CD4-positive, alpha-beta T cell treated with Interleukin-21 for 1 hour (primary cell): ENCODE measurements at regions not wholly inside any gene's neighbourhood (a gene's known extent, or its start where the extent isn't known, plus 50 kb on each side); places are given as distances from the start of the nearest gene placed in this dataset.
"Not testable (repeated sequence)": the region's sequence is repeated elsewhere in the genome, so short reads cannot be mapped to it uniquely, and the experiment has no call there.

Experiments
- DNase-seq: peaks from one replicate; pipeline ENCODE4 v3.0.0-alpha.2; 2020

GRCh38 chr21:14677013-14677412, 130.9 kb upstream of the SAMSN1 start:
- DNase-seq, result no peak

- peak; percentile 69 for DNase-seq
Measured at GRCh38 chr21:14675774-14676530, 129.8 kb upstream of the SAMSN1 start.

- DNase-seq, result no peak
Measured at GRCh38 chr21:14673649-14674048, 127.5 kb upstream of the SAMSN1 start.

GRCh38 chr21:14672466-14672865, 126.4 kb upstream of the SAMSN1 start:
- DNase-seq, result no peak

GRCh38 chr21:14670409-14670808, 124.3 kb upstream of the SAMSN1 start:
- no peak for DNase-seq

GRCh38 chr21:14669092-14669491, 123.0 kb upstream of the SAMSN1 start:
- not testable (repeated sequence) for DNase-seq

GRCh38 chr21:14657241-14658008, 111.3 kb upstream of the SAMSN1 start:
- DNase-seq, result no peak

- DNase-seq, result no peak
Measured at GRCh38 chr21:14646893-14647292, 100.8 kb upstream of the SAMSN1 start.

GRCh38 chr21:14645702-14646101, 99.6 kb upstream of the SAMSN1 start:
- DNase-seq, result no peak

- no peak for DNase-seq
Measured at GRCh38 chr21:14632359-14632758, 86.2 kb upstream of the SAMSN1 start.

GRCh38 chr21:14630556-14631069, 84.5 kb upstream of the SAMSN1 start:
- DNase-seq, result peak; percentile 42

- no peak for DNase-seq
Measured at GRCh38 chr21:14629461-14629860, 83.3 kb upstream of the SAMSN1 start.

- DNase-seq, result not testable (repeated sequence)
Measured at GRCh38 chr21:14623079-14623478, 77.0 kb upstream of the SAMSN1 start.

GRCh38 chr21:14620152-14620551, 74.0 kb upstream of the SAMSN1 start:
- DNase-seq, result no peak

- no peak for DNase-seq
Measured at GRCh38 chr21:14617871-14618270, 71.8 kb upstream of the SAMSN1 start.

GRCh38 chr21:14617040-14617393, 70.9 kb upstream of the SAMSN1 start:
- DNase-seq, result no peak

GRCh38 chr21:14616380-14617039, 70.4 kb upstream of the SAMSN1 start:
- DNase-seq, result no peak

GRCh38 chr21:14615359-14615974, 69.4 kb upstream of the SAMSN1 start:
- no peak for DNase-seq

- no peak for DNase-seq
Measured at GRCh38 chr21:14614287-14614686, 68.2 kb upstream of the SAMSN1 start.

GRCh38 chr21:14613486-14614224, 67.5 kb upstream of the SAMSN1 start:
- no peak for DNase-seq

- not testable (repeated sequence) for DNase-seq
Measured at GRCh38 chr21:14610119-14610518, 64.0 kb upstream of the SAMSN1 start.

GRCh38 chr21:14609274-14609673, 63.2 kb upstream of the SAMSN1 start:
- DNase-seq, result no peak
